ENCODE measurements at regions not wholly inside any gene's neighbourhood (a gene's known extent, or its start where the extent isn't known, plus 50 kb on each side); places are given as distances from the start of the nearest gene placed in this dataset.

DNA sequence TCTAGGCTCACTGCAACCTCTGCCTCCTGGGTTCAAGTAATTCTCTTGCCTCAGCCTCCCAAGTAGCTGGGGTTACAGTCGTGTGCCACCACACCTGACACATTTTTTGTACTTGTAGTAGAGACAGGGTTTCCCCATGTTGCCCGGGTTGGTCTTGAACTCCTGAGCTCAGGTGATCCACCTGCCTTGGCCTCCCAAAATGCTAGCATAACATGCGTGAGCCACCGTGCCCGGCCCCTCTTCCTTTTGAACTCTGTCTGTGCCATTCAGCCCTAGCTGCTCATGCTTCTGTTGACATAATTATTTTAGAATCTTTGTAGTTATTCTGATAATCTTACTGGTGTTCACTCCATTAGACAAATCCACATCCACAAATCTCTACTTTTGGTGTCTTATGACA, 1231.3 kb upstream of the ADGRL3 start:
- Mint-ChIP-seq H3K4me1 (ENCODE audit: low read depth, unreplicated experiment) (no peaks in the 10 kb centered on the region), H3K36me3 (ENCODE audit: unreplicated experiment) (no peaks in the 10 kb centered on the region), H3K27me3 (ENCODE audit: unreplicated experiment) (no peaks in the 10 kb centered on the region), H3K9me3 (ENCODE audit: unreplicated experiment) (no peaks in the 10 kb centered on the region), H3K27ac (ENCODE audit: unreplicated experiment) (no peak overlapping the region), H3K4me3 (ENCODE audit: unreplicated experiment) (no peak overlapping the region)
- no peak for DNase-seq
- TF ChIP-seq, protein P1, sequence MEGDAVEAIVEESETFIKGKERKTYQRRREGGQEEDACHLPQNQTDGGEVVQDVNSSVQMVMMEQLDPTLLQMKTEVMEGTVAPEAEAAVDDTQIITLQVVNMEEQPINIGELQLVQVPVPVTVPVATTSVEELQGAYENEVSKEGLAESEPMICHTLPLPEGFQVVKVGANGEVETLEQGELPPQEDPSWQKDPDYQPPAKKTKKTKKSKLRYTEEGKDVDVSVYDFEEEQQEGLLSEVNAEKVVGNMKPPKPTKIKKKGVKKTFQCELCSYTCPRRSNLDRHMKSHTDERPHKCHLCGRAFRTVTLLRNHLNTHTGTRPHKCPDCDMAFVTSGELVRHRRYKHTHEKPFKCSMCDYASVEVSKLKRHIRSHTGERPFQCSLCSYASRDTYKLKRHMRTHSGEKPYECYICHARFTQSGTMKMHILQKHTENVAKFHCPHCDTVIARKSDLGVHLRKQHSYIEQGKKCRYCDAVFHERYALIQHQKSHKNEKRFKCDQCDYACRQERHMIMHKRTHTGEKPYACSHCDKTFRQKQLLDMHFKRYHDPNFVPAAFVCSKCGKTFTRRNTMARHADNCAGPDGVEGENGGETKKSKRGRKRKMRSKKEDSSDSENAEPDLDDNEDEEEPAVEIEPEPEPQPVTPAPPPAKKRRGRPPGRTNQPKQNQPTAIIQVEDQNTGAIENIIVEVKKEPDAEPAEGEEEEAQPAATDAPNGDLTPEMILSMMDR (IDR thresholded peaks at IDR 0.05; ENCODE audit: partially characterized antibody, unreplicated experiment) = no peak

DNA sequence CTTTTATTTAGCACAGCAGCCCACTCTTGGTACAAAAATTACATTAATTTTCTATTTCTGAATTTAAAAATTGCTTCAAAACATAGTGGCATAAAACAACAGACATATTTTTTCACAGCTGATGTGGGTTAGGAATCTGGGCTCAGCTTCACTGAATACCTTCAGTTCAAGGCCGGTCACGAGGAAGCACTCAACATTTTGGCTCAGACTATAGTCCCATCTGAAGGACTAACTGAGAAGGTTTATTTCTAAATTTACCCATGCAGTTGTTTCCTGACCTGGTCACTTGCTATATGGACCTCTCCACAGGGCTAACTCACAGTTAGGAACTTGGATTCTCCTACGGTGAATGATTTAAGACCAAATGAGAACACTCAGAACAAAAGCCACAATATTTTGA, 1230.2 kb upstream of the ADGRL3 start:
- H3K4me3 Mint-ChIP-seq (ENCODE audit: unreplicated experiment) = no peak overlapping the region
- no peaks in the 10 kb centered on the region for H3K27me3 Mint-ChIP-seq (ENCODE audit: unreplicated experiment)
- no peaks in the 10 kb centered on the region for H3K36me3 Mint-ChIP-seq (ENCODE audit: unreplicated experiment)

DNA sequence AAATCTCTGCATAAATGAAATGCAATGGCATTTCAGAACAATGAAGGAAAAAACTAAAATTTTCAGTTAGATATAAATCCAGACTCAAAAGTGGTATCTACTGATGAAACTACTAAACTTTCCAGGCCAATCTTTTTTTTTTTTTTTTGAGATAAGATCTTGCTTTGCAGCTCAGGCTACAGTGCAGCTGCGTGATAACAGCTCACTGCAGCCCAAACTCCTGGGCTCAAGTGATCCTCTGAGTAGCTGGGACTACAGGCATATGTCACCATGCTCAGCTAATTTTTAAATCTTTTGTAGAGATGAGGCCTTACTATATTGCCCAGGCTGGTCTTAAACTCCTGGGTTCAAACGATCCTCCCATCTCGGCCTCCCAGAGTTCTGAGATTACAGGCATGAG, 1228.2 kb upstream of the ADGRL3 start:
- Mint-ChIP-seq H3K4me1 (ENCODE audit: low read depth, unreplicated experiment) (no peaks in the 10 kb centered on the region), H3K36me3 (ENCODE audit: unreplicated experiment) (no peaks in the 10 kb centered on the region), H3K9me3 (ENCODE audit: unreplicated experiment) (no peaks in the 10 kb centered on the region), H3K4me3 (ENCODE audit: unreplicated experiment) (no peak overlapping the region), H3K27me3 (ENCODE audit: unreplicated experiment) (no peaks in the 10 kb centered on the region), H3K27ac (ENCODE audit: unreplicated experiment) (no peak overlapping the region)
- no peak for DNase-seq
- TF ChIP-seq, protein P1 (IDR thresholded peaks at IDR 0.05; ENCODE audit: partially characterized antibody, unreplicated experiment) = no peak

More for the DNA sequence above, 1230.2 kb upstream of the ADGRL3 start:
- DNase-seq = no peak
- no peaks in the 10 kb centered on the region for H3K4me1 Mint-ChIP-seq (ENCODE audit: low read depth, unreplicated experiment)
- H3K27ac Mint-ChIP-seq (ENCODE audit: unreplicated experiment) = no peak overlapping the region
- TF ChIP-seq, protein P1 (IDR thresholded peaks at IDR 0.05; ENCODE audit: partially characterized antibody, unreplicated experiment) = no peak
- H3K9me3 Mint-ChIP-seq (ENCODE audit: unreplicated experiment) = no peaks in the 10 kb centered on the region

DNA sequence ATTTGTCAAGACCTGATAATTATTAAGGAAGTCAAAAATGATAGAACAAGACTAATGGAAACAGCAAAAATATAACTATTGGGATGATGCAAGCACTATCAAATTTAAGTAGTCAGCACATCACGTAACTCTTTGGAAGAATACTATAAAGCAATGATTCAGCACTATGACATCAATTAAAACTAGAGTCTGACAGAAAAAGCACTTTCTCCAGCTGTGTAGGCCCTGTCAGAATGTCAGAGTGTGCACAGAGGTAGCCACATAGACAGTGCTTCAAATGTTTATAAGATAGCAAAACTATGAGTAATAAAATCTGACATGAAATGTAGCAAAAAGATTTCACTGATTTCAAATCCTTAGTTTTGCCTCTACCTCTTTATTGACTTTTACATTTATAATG, 1226.6 kb upstream of the ADGRL3 start:
- H3K36me3 Mint-ChIP-seq (ENCODE audit: unreplicated experiment) = no peaks in the 10 kb centered on the region
- H3K27me3 Mint-ChIP-seq (ENCODE audit: unreplicated experiment) = no peaks in the 10 kb centered on the region
- H3K4me1 Mint-ChIP-seq (ENCODE audit: low read depth, unreplicated experiment) = no peaks in the 10 kb centered on the region
- no peak overlapping the region for H3K27ac Mint-ChIP-seq (ENCODE audit: unreplicated experiment)
- no peak overlapping the region for H3K4me3 Mint-ChIP-seq (ENCODE audit: unreplicated experiment)
- TF ChIP-seq, protein P1 (IDR thresholded peaks at IDR 0.05; ENCODE audit: partially characterized antibody, unreplicated experiment) = no peak
- no peaks in the 10 kb centered on the region for H3K9me3 Mint-ChIP-seq (ENCODE audit: unreplicated experiment)
- no peak for DNase-seq

DNA sequence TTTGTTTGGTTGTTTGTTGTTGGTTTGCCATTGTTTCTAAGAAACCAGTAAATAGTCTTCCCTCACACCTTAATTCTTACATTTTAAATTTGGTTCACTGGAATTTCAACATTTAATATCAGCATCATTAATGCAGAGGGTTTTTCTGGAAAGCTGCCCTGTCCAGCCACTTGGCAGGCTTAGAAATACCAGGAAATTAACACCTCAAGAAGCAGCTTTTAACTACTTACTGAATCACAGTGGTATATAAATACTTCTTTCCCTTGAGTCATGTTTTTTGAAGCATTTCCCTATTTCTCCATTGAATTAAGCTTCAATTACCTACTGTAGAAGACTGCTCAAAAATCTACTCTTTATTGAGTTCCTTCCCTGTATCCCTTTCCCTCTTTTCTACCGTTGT, 1221.1 kb upstream of the ADGRL3 start:
- H3K36me3 Mint-ChIP-seq (ENCODE audit: unreplicated experiment) = no peaks in the 10 kb centered on the region
- H3K4me1 Mint-ChIP-seq (ENCODE audit: low read depth, unreplicated experiment) = no peaks in the 10 kb centered on the region
- H3K27ac Mint-ChIP-seq (ENCODE audit: unreplicated experiment) = no peak overlapping the region
- no peaks in the 10 kb centered on the region for H3K27me3 Mint-ChIP-seq (ENCODE audit: unreplicated experiment)
- no peak overlapping the region for H3K4me3 Mint-ChIP-seq (ENCODE audit: unreplicated experiment)
- no peaks in the 10 kb centered on the region for H3K9me3 Mint-ChIP-seq (ENCODE audit: unreplicated experiment)
- DNase-seq = no peak
- TF ChIP-seq, protein P1 (IDR thresholded peaks at IDR 0.05; ENCODE audit: partially characterized antibody, unreplicated experiment) = no peak
